Mesothelial cell of epicardium (in vitro differentiated cells): ENCODE measurements at regions not wholly inside any gene's neighbourhood (a gene's known extent, or its start where the extent isn't known, plus 50 kb on each side); places are given as distances from the start of the nearest gene placed in this dataset.

ENCODE experiments used
- DNase-seq, 2 experiments: peaks; one replicate each; pipeline ENCODE4 v3.0.0; 2021; ENCODE audit warnings: low spot score in 2 of 2; ENCODE audit not compliant: unreplicated experiment in 2 of 2
- H3K27ac Mint-ChIP-seq: 2 replicates; pipeline ENCODE4 v1.8.0; 2021; ENCODE audit warnings: mixed read lengths
- H3K27me3 Mint-ChIP-seq: 2 replicates; pipeline ENCODE4 v1.8.0; 2021; ENCODE audit warnings: low read depth, mixed read lengths
- H3K36me3 Mint-ChIP-seq: 2 replicates; pipeline ENCODE4 v1.8.0; 2021; ENCODE audit warnings: mixed read lengths
- H3K4me1 Mint-ChIP-seq: 2 replicates; pipeline ENCODE4 v1.8.0; 2021; ENCODE audit warnings: mixed read lengths
- H3K4me3 Mint-ChIP-seq: 2 replicates; pipeline ENCODE4 v1.8.0; 2021; ENCODE audit warnings: mild to moderate bottlenecking, moderate library complexity, mixed read lengths
- H3K9me3 Mint-ChIP-seq: 2 replicates; pipeline ENCODE4 v1.8.0; 2021; ENCODE audit warnings: mixed read lengths
- CTCF ChIP-seq: fragments of 200-600 bp; sonication (generic); IDR thresholded peaks from one replicate; pipeline ENCODE4 v1.5.0; 2021; ENCODE audit warnings: antibody characterized with exemption; ENCODE audit not compliant: unreplicated experiment

- Mint-ChIP-seq H3K27me3 (peaks cover 65% of the 10 kb centered on the region), H3K36me3 (no peaks in the 10 kb centered on the region), H3K4me3 (no peak overlapping the region), H3K27ac (no peak overlapping the region), H3K4me1 (peaks cover 2% of the 10 kb centered on the region), H3K9me3 (no peaks in the 10 kb centered on the region)
- DNase-seq, result no peak
- no peak for TF ChIP-seq CTCF
These were observed 391.9 kb downstream of the PTPRU start for GRCh38 chr1:29628190-29628589.

- no peak for TF ChIP-seq CTCF
- no peak for DNase-seq
- H3K27ac Mint-ChIP-seq, result no peak overlapping the region
- peaks cover 71% of the 10 kb centered on the region for H3K27me3 Mint-ChIP-seq
- H3K4me3 Mint-ChIP-seq, result no peak overlapping the region
- no peaks in the 10 kb centered on the region for H3K4me1 Mint-ChIP-seq
- no peaks in the 10 kb centered on the region for H3K9me3 Mint-ChIP-seq
- H3K36me3 Mint-ChIP-seq, result no peaks in the 10 kb centered on the region
These were observed 390.4 kb downstream of the PTPRU start for GRCh38 chr1:29626726-29627125.

- DNase-seq, result no peak
- Mint-ChIP-seq H3K27ac (no peak overlapping the region), H3K4me3 (no peak overlapping the region), H3K36me3 (no peaks in the 10 kb centered on the region), H3K27me3 (peaks cover 70% of the 10 kb centered on the region), H3K4me1 (no peaks in the 10 kb centered on the region), H3K9me3 (no peaks in the 10 kb centered on the region)
- TF ChIP-seq CTCF, result no peak
These were observed 389.7 kb downstream of the PTPRU start for GRCh38 chr1:29626066-29626465.

- H3K27ac Mint-ChIP-seq, result no peak overlapping the region
- DNase-seq, result no peak
- no peaks in the 10 kb centered on the region for H3K4me1 Mint-ChIP-seq
- H3K27me3 Mint-ChIP-seq, result peaks cover 66% of the 10 kb centered on the region
- no peaks in the 10 kb centered on the region for H3K36me3 Mint-ChIP-seq
- H3K9me3 Mint-ChIP-seq, result no peaks in the 10 kb centered on the region
- no peak for TF ChIP-seq CTCF
- H3K4me3 Mint-ChIP-seq, result no peak overlapping the region
These were observed 388.7 kb downstream of the PTPRU start for GRCh38 chr1:29625084-29625420.

GRCh38 chr1:29624320-29625083 is 388.2 kb downstream of the PTPRU start:
- Mint-ChIP-seq H3K27me3 (peaks cover 65% of the 10 kb centered on the region), H3K4me1 (no peaks in the 10 kb centered on the region), H3K4me3 (no peak overlapping the region), H3K27ac (no peak overlapping the region), H3K36me3 (no peaks in the 10 kb centered on the region), H3K9me3 (no peaks in the 10 kb centered on the region)
- TF ChIP-seq CTCF, result no peak
- no peak for DNase-seq

GRCh38 chr1:29623501-29623900 is 387.2 kb downstream of the PTPRU start:
- no peak for DNase-seq

More at GRCh38 chr1:29623501-29623900, 387.2 kb downstream of the PTPRU start:
- no peaks in the 10 kb centered on the region for H3K4me1 Mint-ChIP-seq
- no peak for TF ChIP-seq CTCF
- H3K27ac Mint-ChIP-seq, result no peak overlapping the region
- H3K4me3 Mint-ChIP-seq, result no peak overlapping the region
- no peaks in the 10 kb centered on the region for H3K36me3 Mint-ChIP-seq
- H3K27me3 Mint-ChIP-seq, result peaks cover 55% of the 10 kb centered on the region
- H3K9me3 Mint-ChIP-seq, result no peaks in the 10 kb centered on the region
